ENCODE measurements at regions not wholly inside any gene's neighbourhood (a gene's known extent, or its start where the extent isn't known, plus 50 kb on each side); places are given as distances from the start of the nearest gene placed in this dataset.

DNA sequence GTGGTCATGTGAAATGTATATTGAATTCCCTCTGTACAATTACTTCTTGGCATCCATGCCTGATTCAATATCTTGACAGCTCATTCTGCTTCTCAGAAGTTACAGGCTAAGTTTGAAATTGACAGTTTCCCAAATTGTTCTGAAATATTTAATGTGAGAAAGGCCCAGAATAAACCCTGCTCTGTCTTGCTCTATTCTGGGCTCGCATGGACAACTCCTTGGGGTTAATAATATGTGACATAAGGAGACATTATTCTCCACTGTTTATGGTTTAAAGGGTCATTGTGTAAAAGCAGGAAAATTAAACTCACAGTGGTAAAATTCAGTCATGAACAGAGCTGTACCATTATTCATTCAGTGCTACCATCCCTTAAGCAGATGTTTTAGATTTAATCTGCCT is 160.7 kb upstream of the CNTNAP5 start:
- H3K27ac ChIP-seq = no peak overlapping the region
- ChIA-PET POLR2A (ENCODE audit: low non-redundant PET) (no interaction called here), CTCF (interaction anchor here (0.6 to 0.7 kb wide), 2 partner anchors 45 to 346 kb away, joined by 3 to 4 read pairs; no protein-coding TSS in a partner anchor)
- TF ChIP-seq CTCF (conservative IDR thresholded peaks at IDR 0.05; ENCODE audit: low read depth) = no peak
- DNase-seq (ENCODE audit: low spot score) = no peak

DNA sequence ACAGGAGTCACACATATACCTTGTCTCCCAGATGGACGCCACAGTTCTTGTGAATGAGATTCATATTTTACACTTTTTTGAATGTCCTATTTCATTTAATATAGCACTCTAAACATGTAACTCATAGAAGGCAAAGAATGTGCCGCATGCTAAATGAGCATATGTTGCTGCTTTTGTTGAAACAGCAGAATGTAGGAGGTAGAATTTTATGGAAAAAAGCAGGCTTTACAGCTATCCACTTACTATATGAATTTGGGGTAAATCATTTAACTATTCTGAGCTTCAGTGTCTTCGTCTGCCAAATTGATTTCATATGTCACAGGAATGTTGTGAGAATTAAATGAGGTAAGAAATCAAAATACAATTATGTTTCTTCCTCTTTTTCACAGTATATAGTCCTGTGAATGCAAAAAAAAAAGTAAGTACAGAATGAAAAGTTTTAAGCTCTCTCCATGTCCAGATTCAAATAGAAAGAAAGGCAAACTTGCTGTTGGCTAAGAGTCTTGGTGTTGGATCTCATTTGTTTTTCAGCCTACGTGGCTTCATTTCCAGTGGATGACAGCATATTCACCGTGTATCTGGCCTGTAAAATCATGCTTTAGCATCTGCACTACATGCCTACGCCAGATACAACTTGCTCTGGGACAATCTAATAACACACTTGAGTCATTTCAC is 154.7 kb upstream of the CNTNAP5 start:
- H3K27ac ChIP-seq = no peak overlapping the region
- ChIA-PET CTCF (no interaction called here), POLR2A (ENCODE audit: low non-redundant PET) (no interaction called here)
- no peak for TF ChIP-seq CTCF (conservative IDR thresholded peaks at IDR 0.05; ENCODE audit: low read depth)
- no peak for DNase-seq (ENCODE audit: low spot score)

DNA sequence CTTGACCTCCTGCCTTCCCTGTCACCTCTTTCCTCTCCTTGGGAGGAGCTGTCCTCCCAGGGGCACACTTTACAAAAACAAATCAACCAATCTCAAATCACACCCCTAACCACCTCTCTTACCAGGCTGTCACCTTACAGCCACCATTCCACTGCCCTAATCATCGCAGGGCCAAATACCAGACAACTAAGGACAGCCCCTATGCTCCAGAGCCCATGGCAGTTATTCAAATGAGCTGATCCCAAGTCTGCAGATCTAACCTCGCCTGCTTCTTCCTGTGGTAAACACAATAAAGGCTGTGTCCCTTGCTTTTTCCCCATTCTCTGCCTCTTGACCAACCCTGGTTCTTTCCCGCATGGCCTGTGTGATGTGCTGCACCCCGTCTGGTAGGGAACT is 154.2 kb upstream of the CNTNAP5 start:
- CTCF ChIA-PET = no interaction called here
- DNase-seq (ENCODE audit: low spot score) = no peak
- H3K27ac ChIP-seq = no peak overlapping the region
- no peak for TF ChIP-seq CTCF (conservative IDR thresholded peaks at IDR 0.05; ENCODE audit: low read depth)
- POLR2A ChIA-PET (ENCODE audit: low non-redundant PET) = no interaction called here

DNA sequence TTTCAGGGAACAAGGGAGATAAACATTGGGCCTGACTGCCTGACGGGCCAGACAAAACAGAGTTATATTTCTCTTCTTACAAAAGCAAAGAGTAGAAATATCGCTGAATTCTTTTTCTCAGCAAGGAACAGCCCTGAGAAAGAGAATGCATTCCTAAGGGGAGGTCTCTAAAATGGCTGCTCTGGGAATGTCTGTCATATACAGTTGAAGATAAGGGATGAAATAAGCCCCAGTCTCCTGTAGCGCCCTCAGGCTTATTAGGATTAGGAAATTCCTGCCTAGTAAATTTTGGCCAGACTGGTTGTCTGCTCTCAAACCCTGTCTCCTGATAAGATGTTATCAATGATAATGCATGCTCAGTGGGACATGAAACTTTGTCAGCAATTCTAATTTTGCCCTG is 134.9 kb upstream of the CNTNAP5 start:
- ChIA-PET POLR2A (ENCODE audit: low non-redundant PET) (no interaction called here), CTCF (no interaction called here)
- TF ChIP-seq CTCF (conservative IDR thresholded peaks at IDR 0.05; ENCODE audit: low read depth) = no peak
- no peak overlapping the region for H3K27ac ChIP-seq
- DNase-seq (ENCODE audit: low spot score) = no peak

GRCh38 chr2:123894167-123894566 is 130.9 kb upstream of the CNTNAP5 start:
- POLR2A ChIA-PET (ENCODE audit: low non-redundant PET) = no interaction called here
- CTCF ChIA-PET = no interaction called here
- no peak overlapping the region for H3K27ac ChIP-seq
- TF ChIP-seq CTCF (conservative IDR thresholded peaks at IDR 0.05; ENCODE audit: low read depth) = no peak
- DNase-seq (ENCODE audit: low spot score) = no peak

GRCh38 chr2:123895651-123896050 is 129.4 kb upstream of the CNTNAP5 start:
- TF ChIP-seq CTCF (conservative IDR thresholded peaks at IDR 0.05; ENCODE audit: low read depth) = no peak
- CTCF ChIA-PET = interaction anchor here (0.7 kb wide), 1 partner anchor 945 kb away, joined by 6 read pairs; no protein-coding TSS in a partner anchor
- DNase-seq (ENCODE audit: low spot score) = no peak
- no peak overlapping the region for H3K27ac ChIP-seq
- POLR2A ChIA-PET (ENCODE audit: low non-redundant PET) = no interaction called here
